ENCODE measurements at regions not wholly inside any gene's neighbourhood (a gene's known extent, or its start where the extent isn't known, plus 50 kb on each side); places are given as distances from the start of the nearest gene placed in this dataset.

DNA sequence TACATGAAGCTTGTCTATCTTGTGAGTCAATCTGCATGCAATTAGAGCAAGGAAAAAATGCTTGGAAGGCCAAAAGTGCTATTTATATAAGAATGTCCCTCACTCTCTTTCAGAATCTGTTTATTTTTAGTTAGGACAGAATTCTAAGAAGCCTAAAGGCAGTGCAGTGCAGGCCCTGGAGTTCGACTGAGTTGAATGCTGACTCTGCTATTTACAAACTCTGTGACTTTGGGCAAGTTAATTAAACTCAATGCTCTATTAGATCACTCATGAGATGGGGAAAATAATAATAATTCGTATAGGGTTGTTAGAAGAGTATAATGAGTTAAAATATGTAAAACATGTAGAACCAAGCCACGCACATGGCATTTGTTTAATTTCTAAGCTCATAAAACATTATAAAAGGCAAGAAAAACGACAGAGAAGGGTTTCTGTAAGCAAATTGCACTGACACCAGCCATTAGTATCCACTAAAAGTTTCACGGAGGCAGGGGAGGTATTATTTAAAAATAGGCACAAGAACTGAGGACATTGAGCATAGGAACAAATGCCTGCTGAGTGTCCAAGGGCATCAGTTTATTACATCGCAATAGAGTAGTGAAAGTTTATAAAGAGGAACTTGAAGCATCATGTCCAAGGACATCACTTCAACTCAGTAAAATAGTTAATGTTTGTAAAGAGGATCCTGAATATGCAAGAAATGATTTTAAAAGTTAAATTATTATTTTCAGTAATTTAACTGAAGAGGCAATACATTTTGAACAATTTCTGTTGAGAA, 115.0 kb upstream of the INPP4B start:
- no peaks in the 10 kb centered on the region for H3K23me2 ChIP-seq (ENCODE audit: insufficient read length, low read depth, low read length, poor library complexity, severe bottlenecking)
- H3K27ac ChIP-seq (ENCODE audit: insufficient read length, low read depth, low read length): no peak overlapping the region
- H3K79me1 ChIP-seq (ENCODE audit: insufficient read depth, low read depth, low read length, poor library complexity, severe bottlenecking): no peaks in the 10 kb centered on the region
- DNase-seq: no peak
- no peak overlapping the region for H4K5ac ChIP-seq (ENCODE audit: insufficient read length, low read depth, low read length)
- no peak overlapping the region for H3T11ph ChIP-seq (ENCODE audit: low read length)
- no peak overlapping the region for H3K14ac ChIP-seq (ENCODE audit: insufficient read depth, low read length)
- Mint-ChIP-seq H3K4me3 (no peak overlapping the region), H3K9me3 (peaks cover 3% of the 10 kb centered on the region in 2 experiments; a peak in 3 of 5 replicates), H3K4me1 (peaks cover 6 to 7% of the 10 kb centered on the region in 2 experiments; a peak in 1 of 4 replicates), H3K27ac (no peak overlapping the region), H3K27me3 (ENCODE audit: low read depth) (no peaks in the 10 kb centered on the region), H3K36me3 (ENCODE audit: insufficient read depth in 1 of 3, low read depth in 3 of 3) (peaks cover 0 to 2% (median 1%) of the 10 kb centered on the region in 3 experiments; a peak in 2 of 7 replicates)
- no peaks in the 10 kb centered on the region for H3K9me3 ChIP-seq (ENCODE audit: control insufficient read depth, low read depth, low read length)
- H3K27me3 ChIP-seq (ENCODE audit: insufficient read depth, low read length): no peaks in the 10 kb centered on the region
- H3K56ac ChIP-seq (ENCODE audit: insufficient read length, low read depth, low read length): no peak overlapping the region
- no peak overlapping the region for H3K4ac ChIP-seq (ENCODE audit: low read depth, low read length)
- no peak overlapping the region for H2BK5ac ChIP-seq (ENCODE audit: insufficient read length, low read length)
- H3K9ac ChIP-seq (ENCODE audit: extremely low read depth, insufficient read length, low read length): no peak overlapping the region
- no peak overlapping the region for H2BK120ac ChIP-seq (ENCODE audit: low read depth, low read length, poor library complexity, severe bottlenecking)
- TF ChIP-seq CTCF (conservative IDR thresholded peaks at IDR 0.05): no peak
- H2BK15ac ChIP-seq (ENCODE audit: low read depth, low read length): no peak overlapping the region
- H3K23ac ChIP-seq (ENCODE audit: insufficient read length, low read depth, low read length): no peak overlapping the region
- no peak overlapping the region for H4K91ac ChIP-seq (ENCODE audit: insufficient read length, low read depth, low read length)
- no peaks in the 10 kb centered on the region for H3K4me1 ChIP-seq (ENCODE audit: insufficient read depth, low read length)
- no peaks in the 10 kb centered on the region for H3K79me2 ChIP-seq (ENCODE audit: insufficient read depth, low read length)
- WGBS (ENCODE audit: extremely low coverage, insufficient read length, low lambda C conversion rate): no CpG with 5 or more reads among the region's 6 CpGs
- H3K4me2 ChIP-seq (ENCODE audit: insufficient read depth, insufficient read length, low read length): no peak overlapping the region
- H4K20me1 ChIP-seq (ENCODE audit: control insufficient read depth, insufficient read depth, insufficient read length): no peaks in the 10 kb centered on the region
- no peak overlapping the region for H2AK5ac ChIP-seq (ENCODE audit: insufficient read length, low read length)
- H2BK12ac ChIP-seq (ENCODE audit: insufficient read length, low read depth, low read length): no peak overlapping the region
- H2BK20ac ChIP-seq (ENCODE audit: low read depth, low read length, poor library complexity, severe bottlenecking): no peak overlapping the region
- H4K8ac ChIP-seq (replicated peaks; ENCODE audit: insufficient read length, low read depth, low read length): no peak overlapping the region
- no peak overlapping the region for H2AFZ ChIP-seq (ENCODE audit: low read length)
- no peak overlapping the region for H3K18ac ChIP-seq (ENCODE audit: insufficient read length, low read depth, low read length)

Measured in H9 (cell line).